ENCODE measurements at regions not wholly inside any gene's neighbourhood (a gene's known extent, or its start where the extent isn't known, plus 50 kb on each side); places are given as distances from the start of the nearest gene placed in this dataset.

- TF ChIP-seq ARID4B (CRISPR knock-in tag; IDR thresholded peaks at IDR 0.05; ENCODE audit: borderline replicate concordance) (no peak), TCF7 (CRISPR knock-in tag; IDR thresholded peaks at IDR 0.05; ENCODE audit: low read depth) (no peak), ZNF121 (CRISPR knock-in tag; IDR thresholded peaks at IDR 0.05) (no peak), GABPB1 (CRISPR knock-in tag; IDR thresholded peaks at IDR 0.05) (no peak)
Measured at GRCh38 chr1:24236789-24237371, 49.8 kb upstream of the IFNLR1 start (continued).

Measured in WTC11 (cell line).